ENCODE measurements at regions not wholly inside any gene's neighbourhood (a gene's known extent, or its start where the extent isn't known, plus 50 kb on each side); places are given as distances from the start of the nearest gene placed in this dataset.

- TF ChIP-seq POLR2A (IDR thresholded peaks at IDR 0.05) (no peak), CTCF (IDR thresholded peaks at IDR 0.05) (no peak)
These were observed 106.7 kb upstream of the PEG3 start for GRCh38 chr19:56947206-56947605.

Measured in thyroid gland (tissue), 4 donors.